Loucy (cell line): ENCODE measurements at regions not wholly inside any gene's neighbourhood (a gene's known extent, or its start where the extent isn't known, plus 50 kb on each side); places are given as distances from the start of the nearest gene placed in this dataset.

Experiments
- CTCF ChIP-seq: fragments of 200-600 bp; sonication (generic); conservative IDR thresholded peaks from 2 replicates; pipeline ENCODE4 v1.5.1; 2014; ENCODE audit warnings: mild to moderate bottlenecking, antibody characterized with exemption, low read length
- EZH2phosphoT487 ChIP-seq: fragments of 200-600 bp; IDR thresholded peaks from 2 replicates; pipeline ENCODE4 v1.6.1; 2018; ENCODE audit warnings: antibody characterized with exemption, mild to moderate bottlenecking, moderate library complexity, borderline replicate concordance

GRCh38 chr2:37583402-37583801, 88.0 kb downstream of the CDC42EP3 start:
- TF ChIP-seq CTCF (no peak), EZH2phosphoT487 (no peak)
